K562 (cell line): ENCODE measurements at regions not wholly inside any gene's neighbourhood (a gene's known extent, or its start where the extent isn't known, plus 50 kb on each side); places are given as distances from the start of the nearest gene placed in this dataset.

Experiments
- ARNT ChIP-seq, 2 experiments: fragments of 450-650 bp; IDR thresholded peaks; 2 replicates each; pipeline ENCODE4 v1.6.1; 2016; ENCODE audit warnings: mild to moderate bottlenecking in 1 of 2
- DIDO1 ChIP-seq: fragments of 450-650 bp; IDR thresholded peaks from 2 replicates; pipeline ENCODE4 v1.6.1; 2016; ENCODE audit warnings: low read depth, missing biosample characterization, missing genetic modification characterization
- HDAC3 ChIP-seq: fragments of 450-650 bp; IDR thresholded peaks from 2 replicates; pipeline ENCODE4 v1.6.1; 2018; ENCODE audit warnings: borderline replicate concordance, mild to moderate bottlenecking, moderate library complexity; ENCODE audit not compliant: partially characterized antibody
- JUND ChIP-seq, 2 experiments: IDR thresholded peaks; 2 replicates in 1 of 2; 3 replicates in 1 of 2; pipeline ENCODE4 v1.6.1; 2011; ENCODE audit warnings: borderline replicate concordance in 2 of 2, low read depth in 2 of 2, low read length in 2 of 2, improper control_type of control experiment in 1 of 2, missing biosample characterization in 1 of 2, missing genetic modification characterization in 1 of 2, missing genetic modification reagents in 1 of 2
- MCM2 ChIP-seq: fragments of 450-650 bp; IDR thresholded peaks from 2 replicates; pipeline ENCODE4 v1.6.1; 2017; ENCODE audit warnings: low read depth, mild to moderate bottlenecking
- MTA2 ChIP-seq: fragments of 450-650 bp; IDR thresholded peaks from 2 replicates; pipeline ENCODE4 v1.6.1; 2016; ENCODE audit warnings: low read depth
- NFRKB ChIP-seq: fragments of 450-650 bp; IDR thresholded peaks from 2 replicates; pipeline ENCODE4 v1.6.1; 2016; ENCODE audit warnings: low read depth
- NR2C2 ChIP-seq, 2 experiments: fragments of 200-800 bp in 1 of 2; sonication (Bioruptor generic) in 1 of 2; sonication (generic) in 1 of 2; formaldehyde crosslinking in 1 of 2; IDR thresholded peaks; 2 replicates each; pipeline versions ENCODE4 v1.6.1 to v1.8.0; 2016 to 2022; ENCODE audit warnings: mild to moderate bottlenecking in 1 of 2, missing compliant biosample characterization in 1 of 2, missing genetic modification characterization in 1 of 2, missing genetic modification reagents in 1 of 2
- POLR2H ChIP-seq: IDR thresholded peaks from 2 replicates; pipeline ENCODE4 v1.6.1; 2016; ENCODE audit warnings: missing genetic modification characterization, low read depth, mild to moderate bottlenecking, control low read depth, missing compliant biosample characterization, moderate library complexity
- PRPF4 ChIP-seq: fragments of 200-400 bp; formaldehyde crosslinking; IDR thresholded peaks from one replicate; pipeline ENCODE4 v1.6.1; 2017; ENCODE audit warnings: low read length, low read depth, mild to moderate bottlenecking; ENCODE audit not compliant: insufficient read depth, poor library complexity, severe bottlenecking
- TCFL5 ChIP-seq: fragments of 250-450 bp; sonication (Bioruptor Pico); conservative IDR thresholded peaks from 2 replicates; pipeline ENCODE4 v1.6.1; 2021; ENCODE audit warnings: mild to moderate bottlenecking, moderate library complexity, matching md5 sums
- XRCC3 ChIP-seq: fragments of 450-650 bp; IDR thresholded peaks from 2 replicates; pipeline ENCODE4 v1.6.1; 2017; ENCODE audit warnings: mild to moderate bottlenecking, moderate library complexity
- ZFPM2 ChIP-seq: fragments of 250-450 bp; sonication (Bioruptor Pico); IDR thresholded peaks from 2 replicates; pipeline ENCODE4 v1.5.1; 2022; ENCODE audit warnings: mild to moderate bottlenecking
- ZNF324 ChIP-seq: fragments of 250-450 bp; sonication (Bioruptor Pico); IDR thresholded peaks from 2 replicates; pipeline ENCODE4 v1.4.0; 2020; ENCODE audit warnings: mild to moderate bottlenecking
- TF ChIP-seq, protein P1 (sequence below): fragments of 450-650 bp; IDR thresholded peaks from 2 replicates; pipeline ENCODE4 v1.6.1; 2016; ENCODE audit warnings: low read depth
- TF ChIP-seq, protein P2 (sequence below): IDR thresholded peaks from 3 replicates; pipeline ENCODE4 v1.6.1; 2011; ENCODE audit warnings: borderline replicate concordance, mild to moderate bottlenecking; ENCODE audit not compliant: insufficient read length, insufficient read depth
- TF ChIP-seq, protein P3 (sequence below): fragments of 250-450 bp; sonication (Bioruptor Pico); IDR thresholded peaks from 2 replicates; pipeline ENCODE4 v1.8.0; 2022; ENCODE audit warnings: moderate library complexity, mild to moderate bottlenecking, inconsistent platforms

DNA sequence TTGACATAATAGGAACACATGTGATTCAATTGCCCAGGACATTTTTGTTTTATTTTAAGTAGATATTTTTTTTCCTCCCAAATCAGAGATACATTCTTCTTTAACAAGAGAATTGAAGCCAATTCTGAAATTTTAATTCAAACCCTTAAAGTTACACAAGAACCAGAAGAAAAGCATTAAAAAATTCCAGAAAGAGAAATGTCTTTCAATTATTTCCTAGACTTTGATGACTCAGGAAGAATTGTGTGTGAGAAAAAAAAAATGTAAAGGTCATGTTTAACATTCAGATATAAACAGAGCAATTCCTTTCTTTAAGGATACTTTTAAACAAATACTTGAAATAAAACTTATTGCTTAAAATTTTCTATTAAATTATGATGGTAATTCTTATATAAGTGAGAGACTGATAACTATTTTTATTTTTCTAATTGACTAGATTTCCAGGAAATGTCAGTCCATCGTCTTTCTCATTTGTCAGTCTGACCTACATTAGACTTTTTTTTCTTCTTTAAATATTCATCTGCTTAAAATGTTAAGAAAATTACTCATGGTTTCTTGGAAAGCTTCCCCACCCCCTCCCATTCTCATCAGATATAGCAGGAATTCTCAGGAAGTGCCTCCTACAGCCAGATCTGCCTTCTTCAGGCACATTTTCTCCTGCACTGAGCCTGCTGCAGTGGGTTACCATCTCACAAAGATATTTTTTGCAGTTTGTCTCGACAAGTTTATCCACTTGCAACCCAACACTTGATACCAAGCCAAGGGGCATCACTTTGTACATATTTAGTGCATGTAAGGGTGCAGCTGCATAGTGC, 261.8 kb upstream of the CBLB start (continued):
- TF ChIP-seq, protein P1, sequence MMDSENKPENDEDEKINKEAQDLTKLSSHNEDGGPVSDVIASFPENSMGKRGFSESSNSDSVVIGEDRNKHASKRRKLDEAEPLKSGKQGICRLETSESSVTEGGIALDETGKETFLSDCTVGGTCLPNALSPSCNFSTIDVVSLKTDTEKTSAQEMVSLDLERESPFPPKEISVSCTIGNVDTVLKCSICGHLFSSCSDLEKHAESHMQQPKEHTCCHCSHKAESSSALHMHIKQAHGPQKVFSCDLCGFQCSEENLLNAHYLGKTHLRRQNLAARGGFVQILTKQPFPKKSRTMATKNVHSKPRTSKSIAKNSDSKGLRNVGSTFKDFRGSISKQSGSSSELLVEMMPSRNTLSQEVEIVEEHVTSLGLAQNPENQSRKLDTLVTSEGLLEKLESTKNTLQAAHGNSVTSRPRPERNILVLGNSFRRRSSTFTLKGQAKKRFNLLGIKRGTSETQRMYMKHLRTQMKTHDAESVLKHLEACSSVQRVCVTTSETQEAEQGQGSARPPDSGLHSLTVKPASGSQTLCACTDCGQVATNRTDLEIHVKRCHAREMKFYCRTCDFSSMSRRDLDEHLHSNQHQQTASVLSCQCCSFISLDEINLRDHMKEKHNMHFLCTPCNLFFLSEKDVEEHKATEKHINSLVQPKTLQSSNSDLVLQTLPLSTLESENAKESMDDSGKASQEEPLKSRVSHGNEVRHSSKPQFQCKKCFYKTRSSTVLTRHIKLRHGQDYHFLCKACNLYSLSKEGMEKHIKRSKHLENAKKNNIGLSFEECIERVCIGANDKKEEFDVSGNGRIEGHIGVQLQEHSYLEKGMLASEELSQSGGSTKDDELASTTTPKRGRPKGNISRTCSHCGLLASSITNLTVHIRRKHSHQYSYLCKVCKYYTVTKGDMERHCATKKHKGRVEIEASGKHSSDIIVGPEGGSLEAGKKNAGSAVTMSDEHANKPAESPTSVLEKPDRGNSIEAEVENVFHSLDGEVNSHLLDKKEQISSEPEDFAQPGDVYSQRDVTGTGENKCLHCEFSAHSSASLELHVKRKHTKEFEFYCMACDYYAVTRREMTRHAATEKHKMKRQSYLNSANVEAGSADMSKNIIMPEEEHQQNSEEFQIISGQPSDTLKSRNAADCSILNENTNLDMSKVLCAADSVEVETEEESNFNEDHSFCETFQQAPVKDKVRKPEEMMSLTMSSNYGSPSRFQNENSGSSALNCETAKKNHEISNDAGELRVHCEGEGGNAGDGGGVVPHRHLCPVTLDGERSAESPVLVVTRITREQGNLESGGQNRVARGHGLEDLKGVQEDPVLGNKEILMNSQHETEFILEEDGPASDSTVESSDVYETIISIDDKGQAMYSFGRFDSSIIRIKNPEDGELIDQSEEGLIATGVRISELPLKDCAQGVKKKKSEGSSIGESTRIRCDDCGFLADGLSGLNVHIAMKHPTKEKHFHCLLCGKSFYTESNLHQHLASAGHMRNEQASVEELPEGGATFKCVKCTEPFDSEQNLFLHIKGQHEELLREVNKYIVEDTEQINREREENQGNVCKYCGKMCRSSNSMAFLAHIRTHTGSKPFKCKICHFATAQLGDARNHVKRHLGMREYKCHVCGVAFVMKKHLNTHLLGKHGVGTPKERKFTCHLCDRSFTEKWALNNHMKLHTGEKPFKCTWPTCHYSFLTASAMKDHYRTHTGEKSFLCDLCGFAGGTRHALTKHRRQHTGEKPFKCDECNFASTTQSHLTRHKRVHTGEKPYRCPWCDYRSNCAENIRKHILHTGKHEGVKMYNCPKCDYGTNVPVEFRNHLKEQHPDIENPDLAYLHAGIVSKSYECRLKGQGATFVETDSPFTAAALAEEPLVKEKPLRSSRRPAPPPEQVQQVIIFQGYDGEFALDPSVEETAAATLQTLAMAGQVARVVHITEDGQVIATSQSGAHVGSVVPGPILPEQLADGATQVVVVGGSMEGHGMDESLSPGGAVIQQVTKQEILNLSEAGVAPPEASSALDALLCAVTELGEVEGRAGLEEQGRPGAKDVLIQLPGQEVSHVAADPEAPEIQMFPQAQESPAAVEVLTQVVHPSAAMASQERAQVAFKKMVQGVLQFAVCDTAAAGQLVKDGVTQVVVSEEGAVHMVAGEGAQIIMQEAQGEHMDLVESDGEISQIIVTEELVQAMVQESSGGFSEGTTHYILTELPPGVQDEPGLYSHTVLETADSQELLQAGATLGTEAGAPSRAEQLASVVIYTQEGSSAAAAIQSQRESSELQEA: no peak
- TF ChIP-seq MCM2: no peak
- TF ChIP-seq, protein P2, sequence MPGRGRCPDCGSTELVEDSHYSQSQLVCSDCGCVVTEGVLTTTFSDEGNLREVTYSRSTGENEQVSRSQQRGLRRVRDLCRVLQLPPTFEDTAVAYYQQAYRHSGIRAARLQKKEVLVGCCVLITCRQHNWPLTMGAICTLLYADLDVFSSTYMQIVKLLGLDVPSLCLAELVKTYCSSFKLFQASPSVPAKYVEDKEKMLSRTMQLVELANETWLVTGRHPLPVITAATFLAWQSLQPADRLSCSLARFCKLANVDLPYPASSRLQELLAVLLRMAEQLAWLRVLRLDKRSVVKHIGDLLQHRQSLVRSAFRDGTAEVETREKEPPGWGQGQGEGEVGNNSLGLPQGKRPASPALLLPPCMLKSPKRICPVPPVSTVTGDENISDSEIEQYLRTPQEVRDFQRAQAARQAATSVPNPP: no peak
- TF ChIP-seq JUND (IDR thresholded peaks at IDR 0.05; ENCODE audit: borderline replicate concordance, low read depth, low read length): peak; percentile 86
- peak; percentile 81; the same call in 1 of the 3 replicates for TF ChIP-seq JUND (tag; IDR thresholded peaks at IDR 0.05; ENCODE audit: borderline replicate concordance, low read depth, low read length)
- TF ChIP-seq HDAC3: peak; percentile 46
- TF ChIP-seq ZNF324: no peak
- no peak for TF ChIP-seq MTA2
- TF ChIP-seq TCFL5 (CRISPR knock-in tag): no peak
- no peak for TF ChIP-seq PRPF4
- no peak for TF ChIP-seq XRCC3
- no peak for TF ChIP-seq ZFPM2 (CRISPR knock-in tag)
- no peak for TF ChIP-seq DIDO1 (tag)
- no peak for TF ChIP-seq ARNT (IDR thresholded peaks at IDR 0.05)
- TF ChIP-seq NR2C2 (CRISPR knock-in tag; IDR thresholded peaks at IDR 0.05): no peak
- no peak for TF ChIP-seq NR2C2 (tag; IDR thresholded peaks at IDR 0.05)
- no peak for TF ChIP-seq NFRKB
- TF ChIP-seq, protein P3, sequence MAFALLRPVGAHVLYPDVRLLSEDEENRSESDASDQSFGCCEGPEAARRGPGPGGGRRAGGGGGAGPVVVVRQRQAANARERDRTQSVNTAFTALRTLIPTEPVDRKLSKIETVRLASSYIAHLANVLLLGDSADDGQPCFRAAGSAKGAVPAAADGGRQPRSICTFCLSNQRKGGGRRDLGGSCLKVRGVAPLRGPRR: no peak
- TF ChIP-seq POLR2H (tag): no peak
